ENCODE measurements at regions not wholly inside any gene's neighbourhood (a gene's known extent, or its start where the extent isn't known, plus 50 kb on each side); places are given as distances from the start of the nearest gene placed in this dataset.
A peak's percentile ranks its signal among the peaks of the same experiment; 100 is the strongest.

DNA sequence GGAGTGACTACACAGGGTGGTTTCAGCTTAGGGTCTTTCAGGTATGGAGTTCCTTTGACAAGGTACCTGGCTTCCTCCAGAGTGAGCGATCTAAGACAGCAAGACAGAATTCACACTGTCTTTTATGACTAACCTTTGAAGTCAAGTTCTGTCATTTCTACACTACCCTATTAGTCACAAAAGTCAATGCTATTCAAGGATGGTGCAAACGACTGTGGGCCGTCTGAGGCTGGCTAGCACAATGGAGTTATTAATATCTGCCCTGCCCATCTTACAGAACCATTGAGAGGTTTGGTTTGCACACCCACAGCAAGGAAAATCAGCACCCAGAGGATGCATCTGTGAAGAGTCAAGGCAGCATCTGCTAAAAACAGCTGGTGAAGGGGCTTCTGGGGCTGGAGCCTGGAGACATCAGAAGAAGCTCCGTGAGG lies 62.9 kb upstream of the XCR1 start:
- H3K36me3 Mint-ChIP-seq (ENCODE audit: low read depth) = no peaks in the 10 kb centered on the region
- no peaks in the 10 kb centered on the region for H3K9me3 Mint-ChIP-seq
- peaks cover 20% of the 10 kb centered on the region for H3K4me1 Mint-ChIP-seq (ENCODE audit: low read depth)
- TF ChIP-seq, protein P1, sequence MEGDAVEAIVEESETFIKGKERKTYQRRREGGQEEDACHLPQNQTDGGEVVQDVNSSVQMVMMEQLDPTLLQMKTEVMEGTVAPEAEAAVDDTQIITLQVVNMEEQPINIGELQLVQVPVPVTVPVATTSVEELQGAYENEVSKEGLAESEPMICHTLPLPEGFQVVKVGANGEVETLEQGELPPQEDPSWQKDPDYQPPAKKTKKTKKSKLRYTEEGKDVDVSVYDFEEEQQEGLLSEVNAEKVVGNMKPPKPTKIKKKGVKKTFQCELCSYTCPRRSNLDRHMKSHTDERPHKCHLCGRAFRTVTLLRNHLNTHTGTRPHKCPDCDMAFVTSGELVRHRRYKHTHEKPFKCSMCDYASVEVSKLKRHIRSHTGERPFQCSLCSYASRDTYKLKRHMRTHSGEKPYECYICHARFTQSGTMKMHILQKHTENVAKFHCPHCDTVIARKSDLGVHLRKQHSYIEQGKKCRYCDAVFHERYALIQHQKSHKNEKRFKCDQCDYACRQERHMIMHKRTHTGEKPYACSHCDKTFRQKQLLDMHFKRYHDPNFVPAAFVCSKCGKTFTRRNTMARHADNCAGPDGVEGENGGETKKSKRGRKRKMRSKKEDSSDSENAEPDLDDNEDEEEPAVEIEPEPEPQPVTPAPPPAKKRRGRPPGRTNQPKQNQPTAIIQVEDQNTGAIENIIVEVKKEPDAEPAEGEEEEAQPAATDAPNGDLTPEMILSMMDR (IDR thresholded peaks at IDR 0.05) = no peak
- DNase-seq (peak; percentile 43), ATAC-seq (peak; percentile 82)
- POLR2A ChIA-PET = no interaction called here
- H3K27ac Mint-ChIP-seq = no peak overlapping the region
- CTCF ChIA-PET = interaction anchor here (1.0 to 17.5 kb wide), 10 partner anchors 9 to 336 kb away, joined by 3 to 656 read pairs (median 5); partner anchors contain the start of genes CCR1, CCR5 and CXCR6
- H3K27me3 Mint-ChIP-seq = peaks cover 18% of the 10 kb centered on the region
- intact Hi-C loops (cut with micrococcal nuclease) = no loop called here
- no peak overlapping the region for H3K4me3 Mint-ChIP-seq

DNA sequence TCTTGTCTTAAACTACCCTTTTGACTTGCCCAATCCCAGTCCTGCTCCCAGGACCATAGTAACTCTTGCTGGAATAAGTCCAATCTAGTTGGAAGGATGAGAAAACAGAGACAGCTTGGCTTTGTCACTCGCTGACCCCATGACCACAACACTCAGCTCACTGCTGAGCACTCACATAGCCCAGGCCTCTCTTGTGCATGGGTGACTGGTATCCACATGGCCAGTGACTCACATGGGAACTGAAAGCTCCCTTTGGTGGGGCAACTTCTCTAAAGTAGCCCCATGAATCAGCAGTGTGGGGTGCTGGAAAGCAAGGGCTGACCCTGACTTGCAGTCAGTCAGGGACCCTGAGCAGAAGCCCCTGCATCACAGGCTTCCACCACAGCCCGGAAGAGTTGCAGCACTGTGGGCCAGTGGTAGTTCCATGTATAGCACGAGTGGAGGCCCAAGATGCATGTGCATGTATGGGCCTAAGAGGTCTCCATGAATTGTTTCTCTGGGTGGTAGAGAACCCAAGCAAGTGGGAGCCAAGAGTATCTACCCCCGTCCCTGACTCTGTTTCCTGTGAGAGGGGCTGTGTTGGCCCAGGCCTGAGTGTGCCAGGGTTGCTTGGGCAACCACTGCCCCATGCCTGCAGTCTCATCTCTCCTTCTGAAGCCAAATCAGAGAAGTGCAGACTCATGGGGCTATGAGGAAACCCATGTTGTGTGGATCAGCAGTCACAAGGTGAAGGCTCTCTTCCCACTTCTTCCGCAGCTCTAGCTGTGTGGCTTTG lies 62.1 kb upstream of the XCR1 start:
- Mint-ChIP-seq H3K27me3 (peaks cover 14% of the 10 kb centered on the region), H3K4me3 (no peak overlapping the region), H3K27ac (no peak overlapping the region), H3K36me3 (ENCODE audit: low read depth) (no peaks in the 10 kb centered on the region), H3K4me1 (ENCODE audit: low read depth) (peaks cover 20% of the 10 kb centered on the region), H3K9me3 (no peaks in the 10 kb centered on the region)
- ChIA-PET CTCF (interaction anchor here (1.1 to 17.5 kb wide), 10 partner anchors 12 to 288 kb away, joined by 3 to 656 read pairs (median 6); partner anchors contain the start of genes CCR1, CCR5 and CXCR6), POLR2A (interaction anchor here (1.0 to 1.1 kb wide), 2 partner anchors 157 to 283 kb away, joined by 3 read pairs; no protein-coding TSS in a partner anchor)
- ATAC-seq (peak; percentile 76), DNase-seq (peak; percentile 55)
- intact Hi-C loops (cut with micrococcal nuclease) = no loop called here
- TF ChIP-seq, protein P1 (IDR thresholded peaks at IDR 0.05) = no peak

DNA sequence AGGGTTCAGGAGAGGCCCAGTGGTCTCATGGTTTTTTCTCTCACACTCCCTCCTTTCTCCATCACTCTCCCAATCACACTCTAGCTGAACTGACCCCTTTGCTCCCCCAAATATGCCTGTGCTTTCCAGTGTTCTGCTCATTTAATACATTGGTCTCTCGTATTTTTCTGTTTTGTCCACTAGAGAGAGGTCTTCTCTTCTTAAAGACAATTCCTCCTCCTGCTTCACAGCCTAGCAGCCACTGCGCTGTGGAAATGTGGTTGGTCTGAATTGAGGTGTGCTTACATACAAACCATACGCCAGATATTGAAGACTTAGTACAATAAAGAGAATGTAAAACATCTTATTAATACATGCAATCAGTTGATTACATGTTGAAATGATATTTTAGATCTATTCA lies 60.6 kb upstream of the XCR1 start:
- intact Hi-C loops (cut with micrococcal nuclease) = no loop called here

DNA sequence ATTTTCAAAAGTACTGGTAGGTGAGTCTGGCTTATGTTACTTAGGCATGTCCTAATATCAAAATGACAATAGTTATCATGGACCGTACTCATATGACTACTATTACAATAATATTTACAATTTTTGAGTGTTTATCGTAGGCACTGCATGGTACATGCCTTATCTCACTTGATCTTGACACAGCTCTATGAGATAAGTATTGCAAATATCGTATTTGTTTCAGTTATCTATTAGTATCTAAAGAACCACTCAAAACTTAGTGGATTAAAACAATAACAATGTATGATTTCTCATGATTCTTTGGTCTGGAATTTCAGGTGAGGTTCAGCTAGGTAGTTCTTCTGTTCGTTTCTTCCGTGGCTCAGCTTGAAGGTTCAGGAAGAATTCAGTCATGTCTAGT lies 59.7 kb upstream of the XCR1 start:
- H3K27me3 Mint-ChIP-seq = peaks cover 4% of the 10 kb centered on the region
- no peaks in the 10 kb centered on the region for H3K9me3 Mint-ChIP-seq
- no peaks in the 10 kb centered on the region for H3K36me3 Mint-ChIP-seq (ENCODE audit: low read depth)
- no peak for DNase-seq
- no peak overlapping the region for H3K27ac Mint-ChIP-seq
- ChIA-PET POLR2A (no interaction called here), CTCF (interaction anchor here (1.0 to 17.5 kb wide), 8 partner anchors 9 to 291 kb away, joined by 3 to 656 read pairs (median 8); partner anchors contain the start of genes CCR1 and CXCR6)
- ATAC-seq = no peak
- intact Hi-C loops (cut with micrococcal nuclease) = no loop called here
- no peak overlapping the region for H3K4me3 Mint-ChIP-seq
- TF ChIP-seq, protein P1 (IDR thresholded peaks at IDR 0.05) = no peak
- peaks cover 14% of the 10 kb centered on the region for H3K4me1 Mint-ChIP-seq (ENCODE audit: low read depth)

More for the DNA sequence above, 60.6 kb upstream of the XCR1 start:
- TF ChIP-seq, protein P1 (IDR thresholded peaks at IDR 0.05) = peak; percentile 20
- Mint-ChIP-seq H3K27ac (no peak overlapping the region), H3K4me1 (ENCODE audit: low read depth) (peaks cover 18% of the 10 kb centered on the region), H3K4me3 (no peak overlapping the region), H3K9me3 (no peaks in the 10 kb centered on the region), H3K27me3 (peaks cover 7% of the 10 kb centered on the region), H3K36me3 (ENCODE audit: low read depth) (no peaks in the 10 kb centered on the region)
- ChIA-PET CTCF (interaction anchor here (1.0 to 17.5 kb wide), 11 partner anchors 10 to 290 kb away, joined by 3 to 656 read pairs (median 7); partner anchors contain the start of genes CCR1 and CXCR6), POLR2A (no interaction called here)
- peak; percentile 23 for DNase-seq
- ATAC-seq = no peak

DNA sequence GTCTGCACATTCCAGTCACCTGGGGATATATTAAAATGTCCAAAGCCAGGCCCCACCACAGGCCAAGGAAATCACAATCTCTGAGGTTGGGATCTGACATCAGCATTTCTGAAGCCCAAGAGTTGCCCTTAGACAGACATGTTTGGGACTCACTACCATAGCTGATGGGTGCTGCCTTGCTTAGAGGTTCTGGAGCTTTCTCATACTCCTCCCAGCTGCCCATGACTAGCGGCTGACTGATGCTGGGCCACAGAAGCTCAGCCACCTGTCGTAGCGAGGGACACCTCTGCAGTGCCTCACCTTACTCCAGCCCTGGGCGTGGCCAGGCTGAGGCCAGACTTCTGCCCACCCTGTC lies 58.8 kb upstream of the XCR1 start:
- H3K27me3 Mint-ChIP-seq = peaks cover 5% of the 10 kb centered on the region
- CTCF ChIA-PET = interaction anchor here (3.1 to 17.5 kb wide), 2 partner anchors 149 to 292 kb away, joined by 11 to 656 read pairs; partner anchors contain the start of gene CXCR6
- H3K4me1 Mint-ChIP-seq (ENCODE audit: low read depth) = peaks cover 17% of the 10 kb centered on the region
- DNase-seq (no peak), ATAC-seq (no peak)
- TF ChIP-seq, protein P1 (IDR thresholded peaks at IDR 0.05) = no peak
- H3K9me3 Mint-ChIP-seq = no peaks in the 10 kb centered on the region
- H3K4me3 Mint-ChIP-seq = no peak overlapping the region
- H3K36me3 Mint-ChIP-seq (ENCODE audit: low read depth) = no peaks in the 10 kb centered on the region
- no peak overlapping the region for H3K27ac Mint-ChIP-seq
- intact Hi-C loops (cut with micrococcal nuclease) = no loop called here
- POLR2A ChIA-PET = no interaction called here
